H9 (cell line): ENCODE measurements at regions not wholly inside any gene's neighbourhood (a gene's known extent, or its start where the extent isn't known, plus 50 kb on each side); places are given as distances from the start of the nearest gene placed in this dataset.

Experiments
- DNase-seq: peaks from one replicate; pipeline ENCODE4 v3.0.0-alpha.2; 2017
- H2AFZ ChIP-seq: one replicate; pipeline ENCODE4 v1.6.1; 2013; ENCODE audit warnings: mild to moderate bottlenecking, low read length, control low read depth, moderate library complexity
- H2AK5ac ChIP-seq: 2 replicates; pipeline ENCODE4 v1.6.1; 2013; ENCODE audit warnings: low read length, control low read depth, mixed read lengths; ENCODE audit not compliant: insufficient read length
- H2BK120ac ChIP-seq: one replicate; pipeline ENCODE4 v1.6.1; 2013; ENCODE audit warnings: low read depth, mild to moderate bottlenecking, low read length, control low read depth, inconsistent platforms; ENCODE audit not compliant: poor library complexity, severe bottlenecking
- H2BK12ac ChIP-seq: 2 replicates; pipeline ENCODE4 v1.6.1; 2013; ENCODE audit warnings: low read length, control low read depth, mixed read lengths, low read depth; ENCODE audit not compliant: insufficient read length
- H2BK15ac ChIP-seq: 2 replicates; pipeline ENCODE4 v1.6.1; 2013; ENCODE audit warnings: low read depth, low read length, control low read depth
- H2BK20ac ChIP-seq: one replicate; pipeline ENCODE4 v1.6.1; 2013; ENCODE audit warnings: low read depth, mild to moderate bottlenecking, low read length, control low read depth, inconsistent platforms; ENCODE audit not compliant: poor library complexity, severe bottlenecking
- H2BK5ac ChIP-seq: 2 replicates; pipeline ENCODE4 v1.6.1; 2013; ENCODE audit warnings: low read length, control low read depth, mixed read lengths; ENCODE audit not compliant: insufficient read length
- H3K14ac ChIP-seq: 2 replicates; pipeline ENCODE4 v1.6.1; 2013; ENCODE audit warnings: low read length, control low read depth; ENCODE audit not compliant: insufficient read depth
- H3K18ac ChIP-seq: 2 replicates; pipeline ENCODE4 v1.6.1; 2013; ENCODE audit warnings: low read depth, mild to moderate bottlenecking, mixed read lengths, low read length, control low read depth; ENCODE audit not compliant: insufficient read length
- H3K23ac ChIP-seq: 2 replicates; pipeline ENCODE4 v1.6.1; 2013; ENCODE audit warnings: low read length, control low read depth, mixed read lengths, low read depth; ENCODE audit not compliant: insufficient read length
- H3K23me2 ChIP-seq: 2 replicates; pipeline ENCODE4 v1.6.1; 2013; ENCODE audit warnings: low read depth, mild to moderate bottlenecking, mixed read lengths, low read length, control low read depth; ENCODE audit not compliant: insufficient read length, poor library complexity, severe bottlenecking
- H3K27ac ChIP-seq: 2 replicates; pipeline ENCODE4 v1.5.1; 2013; ENCODE audit warnings: low read length, control low read depth, mixed read lengths, low read depth; ENCODE audit not compliant: insufficient read length
- H3K27me3 ChIP-seq: 2 replicates; pipeline ENCODE4 v1.6.1; 2013; ENCODE audit warnings: low read length, control low read depth, inconsistent platforms; ENCODE audit not compliant: insufficient read depth
- H3K4ac ChIP-seq: 2 replicates; pipeline ENCODE4 v1.6.1; 2013; ENCODE audit warnings: low read depth, mild to moderate bottlenecking, control low read depth, inconsistent platforms, low read length, moderate library complexity
- H3K4me1 ChIP-seq: 2 replicates; pipeline ENCODE4 v1.6.1; 2013; ENCODE audit warnings: low read length, control low read depth, inconsistent platforms; ENCODE audit not compliant: insufficient read depth
- H3K4me2 ChIP-seq: 2 replicates; pipeline ENCODE4 v1.6.1; 2013; ENCODE audit warnings: low read length, control low read depth, mixed read lengths; ENCODE audit not compliant: insufficient read length, insufficient read depth
- H3K56ac ChIP-seq: 2 replicates; pipeline ENCODE4 v1.6.1; 2013; ENCODE audit warnings: low read depth, mild to moderate bottlenecking, mixed read lengths, low read length, control low read depth; ENCODE audit not compliant: insufficient read length
- H3K79me1 ChIP-seq: 2 replicates; pipeline ENCODE4 v1.6.1; 2013; ENCODE audit warnings: low read depth, mild to moderate bottlenecking, moderate library complexity, low read length, control low read depth, inconsistent platforms; ENCODE audit not compliant: insufficient read depth, poor library complexity, severe bottlenecking
- H3K79me2 ChIP-seq: 2 replicates; pipeline ENCODE4 v1.6.1; 2013; ENCODE audit warnings: low read length, control low read depth, inconsistent platforms; ENCODE audit not compliant: insufficient read depth
- H3K9ac ChIP-seq: 2 replicates; pipeline ENCODE4 v1.6.1; 2013; ENCODE audit warnings: low read length, control low read depth, mixed read lengths; ENCODE audit not compliant: insufficient read length; ENCODE audit errors: extremely low read depth
- H3K9me3 ChIP-seq: one replicate; pipeline ENCODE4 v1.6.1; 2013; ENCODE audit warnings: low read depth, low read length, inconsistent platforms; ENCODE audit not compliant: control insufficient read depth
- H3T11ph ChIP-seq: one replicate; pipeline ENCODE4 v1.6.1; 2013; ENCODE audit warnings: mild to moderate bottlenecking, low read length, control low read depth, inconsistent platforms
- H4K20me1 ChIP-seq: one replicate; pipeline ENCODE4 v1.6.1; 2013; ENCODE audit not compliant: control insufficient read depth, insufficient read length, insufficient read depth
- H4K5ac ChIP-seq: 2 replicates; pipeline ENCODE4 v1.6.1; 2013; ENCODE audit warnings: low read depth, mild to moderate bottlenecking, mixed read lengths, low read length, control low read depth; ENCODE audit not compliant: insufficient read length
- H4K8ac ChIP-seq: replicated peaks from 2 replicates; pipeline ENCODE4 v1.6.1; 2013; ENCODE audit warnings: low read length, control low read depth, mixed read lengths, low read depth; ENCODE audit not compliant: insufficient read length
- H4K91ac ChIP-seq: 2 replicates; pipeline ENCODE4 v1.6.1; 2013; ENCODE audit warnings: low read depth, mild to moderate bottlenecking, moderate library complexity, mixed read lengths, low read length, control low read depth; ENCODE audit not compliant: insufficient read length
- H3K27ac Mint-ChIP-seq, 3 experiments: 2 replicates in 2 of 3; 3 replicates in 1 of 3; pipeline ENCODE4 v1.8.0; 2020 to 2021; ENCODE audit warnings: mixed read lengths in 3 of 3, mild to moderate bottlenecking in 1 of 3, moderate library complexity in 1 of 3
- H3K27me3 Mint-ChIP-seq: 2 replicates; pipeline ENCODE4 v1.8.0; 2021; ENCODE audit warnings: low read depth, mild to moderate bottlenecking, moderate library complexity, mixed read lengths
- H3K36me3 Mint-ChIP-seq, 3 experiments: 2 replicates in 2 of 3; 3 replicates in 1 of 3; pipeline ENCODE4 v1.8.0; 2020 to 2021; ENCODE audit warnings: low read depth in 3 of 3, mixed read lengths in 3 of 3; ENCODE audit not compliant: insufficient read depth in 1 of 3
- H3K4me1 Mint-ChIP-seq, 2 experiments: 2 replicates each; pipeline ENCODE4 v1.8.0; 2020; ENCODE audit warnings: mixed read lengths in 2 of 2
- H3K4me3 Mint-ChIP-seq, 2 experiments: 2 replicates in 1 of 2; 3 replicates in 1 of 2; pipeline ENCODE4 v1.8.0; 2020 to 2021; ENCODE audit warnings: mild to moderate bottlenecking in 2 of 2, mixed read lengths in 2 of 2, moderate library complexity in 1 of 2
- H3K9me3 Mint-ChIP-seq, 2 experiments: 2 replicates in 1 of 2; 3 replicates in 1 of 2; pipeline ENCODE4 v1.8.0; 2020; ENCODE audit warnings: mild to moderate bottlenecking in 2 of 2, mixed read lengths in 2 of 2, moderate library complexity in 1 of 2
- CTCF ChIP-seq: fragments of 200-600 bp; sonication (generic); conservative IDR thresholded peaks from 3 replicates; pipeline ENCODE4 v1.8.0; 2021; ENCODE audit warnings: antibody characterized with exemption, mild to moderate bottlenecking
- WGBS: extraction: QIAGEN DNeasy Blood & Tissue Kit; methylation state at CpG from one replicate; pipeline ENCODE4 v1.1.7; 2013; ENCODE audit warnings: missing lambda C conversion rate, low lambda C conversion rate, mixed read lengths; ENCODE audit not compliant: insufficient read length; ENCODE audit errors: extremely low coverage; 5-methylcytosine and 5-hydroxymethylcytosine counted together

GRCh38 chr10:65234261-65234660 lies 1691.6 kb upstream of the LRRTM3 start:
- no peaks in the 10 kb centered on the region for H3K27me3 Mint-ChIP-seq
- no peaks in the 10 kb centered on the region for H3K36me3 Mint-ChIP-seq

More at GRCh38 chr10:65234261-65234660, 1691.6 kb upstream of the LRRTM3 start:
- Histone ChIP-seq H3K79me2 (no peaks in the 10 kb centered on the region), H2BK120ac (no peak overlapping the region), H2BK5ac (no peak overlapping the region), H3T11ph (no peak overlapping the region), H3K4me2 (no peak overlapping the region), H3K9me3 (no peaks in the 10 kb centered on the region), H3K27me3 (no peaks in the 10 kb centered on the region), H3K23ac (no peak overlapping the region), H3K4me1 (peaks cover 3% of the 10 kb centered on the region; the same call in 1 of the 2 replicates), H3K56ac (no peak overlapping the region), H2AK5ac (no peak overlapping the region), H3K18ac (no peak overlapping the region), H3K27ac (no peak overlapping the region), H2BK15ac (no peak overlapping the region), H3K9ac (no peak overlapping the region), H2BK20ac (no peak overlapping the region), H3K23me2 (no peaks in the 10 kb centered on the region), H3K79me1 (no peaks in the 10 kb centered on the region), H2AFZ (no peak overlapping the region), H4K5ac (no peak overlapping the region), H4K20me1 (no peaks in the 10 kb centered on the region), H4K8ac (no peak overlapping the region), H2BK12ac (no peak overlapping the region), H3K4ac (no peak overlapping the region), H4K91ac (no peak overlapping the region), H3K14ac (no peak overlapping the region)
- no peaks in the 10 kb centered on the region for H3K9me3 Mint-ChIP-seq
- DNase-seq: no peak
- H3K4me1 Mint-ChIP-seq: peaks cover 15% of the 10 kb centered on the region in 2 experiments
- H3K27ac Mint-ChIP-seq: no peak overlapping the region
- TF ChIP-seq CTCF: no peak
- H3K4me3 Mint-ChIP-seq: no peak overlapping the region
- WGBS: no CpG with 5 or more reads among the region's 2 CpGs
